ENCODE measurements at regions not wholly inside any gene's neighbourhood (a gene's known extent, or its start where the extent isn't known, plus 50 kb on each side); places are given as distances from the start of the nearest gene placed in this dataset.

DNA sequence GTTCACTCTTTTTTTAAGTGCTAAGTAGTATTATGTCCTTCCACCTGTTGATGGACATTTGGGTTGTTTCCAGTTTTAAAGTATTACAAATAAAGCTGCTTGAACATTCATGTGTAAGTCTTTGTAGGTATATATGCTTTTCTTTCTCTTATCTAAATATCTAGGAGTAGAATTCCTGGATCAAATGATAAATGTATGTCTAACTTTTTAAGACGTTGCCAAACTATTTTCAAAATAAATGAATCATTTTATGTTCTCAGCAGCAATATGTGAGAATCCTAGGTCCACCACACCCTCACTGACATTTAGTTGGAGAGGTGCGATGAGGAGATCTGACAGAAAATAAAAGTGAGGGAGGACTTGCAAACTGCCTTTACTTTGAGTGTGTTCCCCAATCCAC is 291.7 kb upstream of the UGT8 start:
- H3K4me3 ChIP-seq = no peak overlapping the region
- H3K4me1 ChIP-seq = no peaks in the 10 kb centered on the region
- no peak for TF ChIP-seq POLR2A (IDR thresholded peaks at IDR 0.05)
- TF ChIP-seq, protein P1, sequence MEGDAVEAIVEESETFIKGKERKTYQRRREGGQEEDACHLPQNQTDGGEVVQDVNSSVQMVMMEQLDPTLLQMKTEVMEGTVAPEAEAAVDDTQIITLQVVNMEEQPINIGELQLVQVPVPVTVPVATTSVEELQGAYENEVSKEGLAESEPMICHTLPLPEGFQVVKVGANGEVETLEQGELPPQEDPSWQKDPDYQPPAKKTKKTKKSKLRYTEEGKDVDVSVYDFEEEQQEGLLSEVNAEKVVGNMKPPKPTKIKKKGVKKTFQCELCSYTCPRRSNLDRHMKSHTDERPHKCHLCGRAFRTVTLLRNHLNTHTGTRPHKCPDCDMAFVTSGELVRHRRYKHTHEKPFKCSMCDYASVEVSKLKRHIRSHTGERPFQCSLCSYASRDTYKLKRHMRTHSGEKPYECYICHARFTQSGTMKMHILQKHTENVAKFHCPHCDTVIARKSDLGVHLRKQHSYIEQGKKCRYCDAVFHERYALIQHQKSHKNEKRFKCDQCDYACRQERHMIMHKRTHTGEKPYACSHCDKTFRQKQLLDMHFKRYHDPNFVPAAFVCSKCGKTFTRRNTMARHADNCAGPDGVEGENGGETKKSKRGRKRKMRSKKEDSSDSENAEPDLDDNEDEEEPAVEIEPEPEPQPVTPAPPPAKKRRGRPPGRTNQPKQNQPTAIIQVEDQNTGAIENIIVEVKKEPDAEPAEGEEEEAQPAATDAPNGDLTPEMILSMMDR (IDR thresholded peaks at IDR 0.05) = no peak
- no peaks in the 10 kb centered on the region for H3K36me3 ChIP-seq (replicated peaks in 1 of 2; ENCODE audit: insufficient read depth in 1 of 2, low read depth in 2 of 2)
- DNase-seq (no peak), ATAC-seq (no peak)
- intact Hi-C loops (cut with DNase I) = no loop called here
- H3K9me3 ChIP-seq = no peaks in the 10 kb centered on the region
- H3K27me3 ChIP-seq = no peaks in the 10 kb centered on the region
- 51 to 53% methylated on average over 2 of the region's 2 CpGs for WGBS, 2 donors
- no peak overlapping the region for H3K27ac ChIP-seq

DNA sequence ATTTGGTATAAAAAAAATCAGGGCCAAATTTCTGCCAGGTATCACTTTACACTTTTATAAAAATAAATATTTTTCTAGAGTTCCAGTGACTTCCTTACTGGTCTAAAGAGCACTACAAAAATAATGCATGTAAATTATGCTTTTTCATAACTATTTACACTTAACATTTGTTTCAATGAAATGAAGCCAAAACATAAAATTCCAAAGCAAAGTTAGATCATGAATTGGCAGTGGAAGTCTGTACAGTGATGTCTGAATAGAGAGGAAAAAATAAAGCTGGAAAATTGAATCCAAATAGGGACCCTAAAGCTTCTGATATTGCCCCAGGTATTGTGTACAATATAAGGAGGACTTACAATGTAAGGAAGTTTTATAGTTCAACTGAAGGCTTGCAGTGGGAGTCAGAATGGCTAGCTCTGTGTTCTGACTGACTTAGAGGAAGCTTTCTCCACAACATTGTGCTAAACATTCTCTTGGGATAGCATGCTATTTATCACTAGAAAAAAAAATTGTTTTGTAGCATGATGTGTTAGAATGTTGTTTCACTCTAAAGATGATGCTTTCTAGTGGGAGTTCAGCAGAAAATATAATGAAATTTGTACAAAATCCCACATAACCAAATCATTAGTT is 288.2 kb upstream of the UGT8 start:
- Histone ChIP-seq H3K36me3 (replicated peaks in 1 of 2; ENCODE audit: insufficient read depth in 1 of 2, low read depth in 2 of 2) (no peaks in the 10 kb centered on the region), H3K27me3 (no peaks in the 10 kb centered on the region), H3K27ac (no peak overlapping the region), H3K4me3 (no peak overlapping the region), H3K4me1 (no peaks in the 10 kb centered on the region), H3K9me3 (peaks cover 0 to 6% (median 0%) of the 10 kb centered on the region in 3 donors)
- intact Hi-C loops (cut with DNase I) = no loop called here
- no peak for TF ChIP-seq POLR2A (IDR thresholded peaks at IDR 0.05)
- TF ChIP-seq, protein P1 (IDR thresholded peaks at IDR 0.05) = no peak
- ATAC-seq (no peak), DNase-seq (no peak)

DNA sequence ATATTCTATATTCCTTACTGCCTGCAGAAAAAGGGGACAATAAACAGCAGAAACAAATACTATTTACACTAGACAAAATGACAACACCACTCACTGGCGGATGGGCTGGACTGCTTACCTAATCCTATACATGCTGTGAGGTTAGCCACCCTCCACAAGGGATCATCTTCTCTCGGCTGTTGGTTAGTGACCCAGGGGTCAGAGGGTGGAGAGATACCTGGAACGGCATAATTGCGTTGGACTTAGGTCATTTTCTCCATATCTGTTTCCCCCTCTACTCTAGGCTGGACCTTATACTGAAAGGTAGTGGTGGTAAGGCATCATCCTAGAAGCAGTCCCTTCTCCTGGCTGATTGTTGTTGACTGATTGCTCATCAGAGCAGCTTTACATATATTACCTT is 286.8 kb upstream of the UGT8 start:
- ATAC-seq (no peak), DNase-seq (no peak)
- intact Hi-C loops (cut with DNase I) = no loop called here
- Histone ChIP-seq H3K9me3 (peaks cover 0 to 6% (median 0%) of the 10 kb centered on the region in 3 donors), H3K36me3 (replicated peaks in 1 of 2; ENCODE audit: insufficient read depth in 1 of 2, low read depth in 2 of 2) (no peaks in the 10 kb centered on the region), H3K4me1 (no peaks in the 10 kb centered on the region), H3K27me3 (no peaks in the 10 kb centered on the region), H3K27ac (no peak overlapping the region), H3K4me3 (no peak overlapping the region)
- WGBS, 2 donors = 82 to 89% methylated on average over 4 of the region's 4 CpGs
- TF ChIP-seq POLR2A (IDR thresholded peaks at IDR 0.05) = no peak
- TF ChIP-seq, protein P1 (IDR thresholded peaks at IDR 0.05) = no peak

GRCh38 chr4:114312338-114312737 is 286.3 kb upstream of the UGT8 start:
- Histone ChIP-seq H3K27ac (no peak overlapping the region), H3K4me1 (no peaks in the 10 kb centered on the region), H3K27me3 (no peaks in the 10 kb centered on the region), H3K4me3 (no peak overlapping the region), H3K36me3 (replicated peaks in 1 of 2; ENCODE audit: insufficient read depth in 1 of 2, low read depth in 2 of 2) (no peaks in the 10 kb centered on the region), H3K9me3 (peaks cover 0 to 6% (median 0%) of the 10 kb centered on the region in 3 donors)
- intact Hi-C loops (cut with DNase I) = no loop called here
- WGBS, 2 donors = 31 to 43% methylated on average over 3 of the region's 3 CpGs
- peak in 1 of 4 donors; percentile 37 for DNase-seq
- no peak for TF ChIP-seq POLR2A (IDR thresholded peaks at IDR 0.05)
- TF ChIP-seq, protein P1 (IDR thresholded peaks at IDR 0.05) = no peak
- no peak for ATAC-seq

GRCh38 chr4:114316789-114317188 is 281.8 kb upstream of the UGT8 start:
- no peak overlapping the region for H3K27ac ChIP-seq
- intact Hi-C loops (cut with DNase I) = no loop called here
- ATAC-seq (no peak), DNase-seq (no peak)
- no peaks in the 10 kb centered on the region for H3K36me3 ChIP-seq (replicated peaks in 1 of 2; ENCODE audit: insufficient read depth in 1 of 2, low read depth in 2 of 2)
- no peak for TF ChIP-seq POLR2A (IDR thresholded peaks at IDR 0.05)
- TF ChIP-seq, protein P1 (IDR thresholded peaks at IDR 0.05) = no peak
- H3K4me3 ChIP-seq = no peak overlapping the region
- peaks cover 0 to 6% (median 0%) of the 10 kb centered on the region in 3 donors for H3K9me3 ChIP-seq
- H3K4me1 ChIP-seq = peaks cover 15% of the 10 kb centered on the region
- no peaks in the 10 kb centered on the region for H3K27me3 ChIP-seq

Measured in body of pancreas (tissue), 4 donors.